Activated CD8-positive, alpha-beta memory T cell treated with anti-CD3 and anti-CD28 coated beads for 36 hours (primary cell): ENCODE measurements at regions not wholly inside any gene's neighbourhood (a gene's known extent, or its start where the extent isn't known, plus 50 kb on each side); places are given as distances from the start of the nearest gene placed in this dataset.
"Not testable (repeated sequence)": the region's sequence is repeated elsewhere in the genome, so short reads cannot be mapped to it uniquely, and the experiment has no call there.

ENCODE experiments used
- CTCF ChIA-PET: fragments of 350-600 bp; sonication (Branson Sonifier 250); formaldehyde crosslinking; loops from one replicate; lab custom pipeline; 2021; ENCODE audit warnings: antibody characterized with exemption; lab: Charles Lee
- POLR2A ChIA-PET: fragments of 350-600 bp; sonication (Branson Sonifier 250); formaldehyde crosslinking; loops from one replicate; lab custom pipeline; 2021; ENCODE audit warnings: antibody characterized with exemption; lab: Charles Lee

DNA sequence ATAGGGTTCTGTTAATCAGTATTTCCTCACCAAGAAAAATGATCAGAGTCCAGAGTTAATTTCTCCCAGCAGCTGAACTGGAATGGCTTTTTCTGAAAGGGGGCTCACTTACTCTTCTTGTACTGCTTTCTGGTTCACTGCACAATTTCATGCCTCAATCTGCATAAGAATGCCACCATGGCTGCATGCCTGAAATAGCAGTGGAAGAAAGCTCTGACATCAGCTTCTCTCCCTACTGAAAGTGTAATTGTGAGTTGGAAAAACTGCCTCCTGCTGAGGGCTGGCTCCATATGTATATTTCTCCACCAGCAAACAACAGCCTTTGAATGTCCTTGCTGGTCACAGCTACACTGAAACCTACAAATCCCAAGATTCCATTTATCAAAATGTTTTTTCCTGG, 1027.2 kb upstream of the GJE1 start:
- POLR2A ChIA-PET, result no interaction called here
- CTCF ChIA-PET, result no interaction called here

DNA sequence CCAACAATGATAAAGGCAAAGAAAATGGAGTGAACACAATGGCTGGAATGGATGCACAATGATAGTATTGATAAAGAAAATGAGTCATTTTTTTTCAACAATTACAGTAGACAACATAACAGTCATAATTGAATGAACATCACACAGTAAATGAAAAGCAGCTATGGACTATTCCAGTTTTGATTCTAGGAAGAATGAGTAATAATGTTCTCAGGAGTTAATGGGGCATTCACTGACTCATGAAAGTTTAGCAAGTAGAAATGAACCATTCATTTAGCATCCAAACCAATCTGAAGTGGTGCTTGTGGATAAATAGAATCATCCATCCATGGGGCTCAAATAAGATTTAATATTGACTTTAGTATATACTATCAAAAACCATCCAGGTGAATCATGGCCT, 1029.5 kb upstream of the GJE1 start:
- CTCF ChIA-PET, result no interaction called here
- POLR2A ChIA-PET, result no interaction called here

DNA sequence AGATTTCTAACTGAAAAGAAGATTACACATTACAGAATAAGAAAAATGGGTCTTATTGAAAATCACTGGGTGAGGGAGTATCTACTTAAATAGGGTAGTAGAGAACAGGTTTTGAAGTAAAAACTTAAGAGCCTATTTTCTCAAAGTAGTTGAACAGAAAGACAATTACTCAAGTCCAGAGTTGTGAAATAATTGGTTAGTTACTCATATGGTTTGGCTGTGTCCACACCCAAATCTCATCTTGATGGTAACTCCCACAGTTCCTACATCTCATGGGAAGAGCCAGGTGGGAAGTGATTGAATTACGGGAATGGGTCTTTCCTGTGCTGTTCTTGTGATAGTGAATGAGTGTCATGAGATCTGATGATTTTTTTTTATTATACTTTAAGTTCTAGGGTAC, 1035.3 kb upstream of the GJE1 start:
- ChIA-PET POLR2A (no interaction called here), CTCF (no interaction called here)

DNA sequence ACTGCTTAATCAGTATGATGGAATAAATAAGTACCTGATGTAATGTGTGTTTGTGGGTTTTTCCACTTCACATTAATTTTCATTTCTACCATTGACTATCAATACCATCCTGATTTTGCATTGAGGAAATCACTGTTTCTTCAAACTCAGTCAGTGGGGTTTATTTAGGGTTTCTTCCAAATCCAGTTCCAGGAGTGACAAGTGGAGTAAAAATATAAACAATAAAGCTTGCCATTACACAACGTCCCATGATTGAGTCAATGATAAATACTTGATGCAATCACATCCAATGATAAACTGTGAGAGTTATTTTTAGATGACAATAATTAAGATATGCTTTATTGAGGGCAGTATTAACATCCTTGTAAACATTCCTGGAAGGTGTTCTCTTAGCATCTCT, 1037.4 kb upstream of the GJE1 start:
- POLR2A ChIA-PET, result no interaction called here
- CTCF ChIA-PET, result no interaction called here

DNA sequence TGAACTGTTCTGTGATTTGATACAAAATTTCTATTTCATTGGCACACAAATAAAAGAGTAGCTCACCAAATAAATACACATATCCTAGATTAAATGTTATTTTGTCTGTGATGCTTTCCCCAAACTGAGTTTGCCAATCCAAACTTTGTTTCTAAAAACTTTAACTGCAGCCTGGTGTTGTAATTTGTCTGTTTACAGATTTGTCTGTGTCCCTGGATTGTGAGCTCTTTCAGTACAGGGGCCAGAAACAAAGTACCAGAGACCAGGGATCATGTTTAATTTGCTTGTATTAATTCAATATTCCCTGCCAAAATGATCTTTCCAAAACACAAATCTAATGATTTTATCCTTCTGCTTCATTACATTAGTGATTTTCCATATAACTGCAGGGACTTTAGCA, 1044.6 kb upstream of the GJE1 start:
- POLR2A ChIA-PET, result no interaction called here
- CTCF ChIA-PET, result no interaction called here

DNA sequence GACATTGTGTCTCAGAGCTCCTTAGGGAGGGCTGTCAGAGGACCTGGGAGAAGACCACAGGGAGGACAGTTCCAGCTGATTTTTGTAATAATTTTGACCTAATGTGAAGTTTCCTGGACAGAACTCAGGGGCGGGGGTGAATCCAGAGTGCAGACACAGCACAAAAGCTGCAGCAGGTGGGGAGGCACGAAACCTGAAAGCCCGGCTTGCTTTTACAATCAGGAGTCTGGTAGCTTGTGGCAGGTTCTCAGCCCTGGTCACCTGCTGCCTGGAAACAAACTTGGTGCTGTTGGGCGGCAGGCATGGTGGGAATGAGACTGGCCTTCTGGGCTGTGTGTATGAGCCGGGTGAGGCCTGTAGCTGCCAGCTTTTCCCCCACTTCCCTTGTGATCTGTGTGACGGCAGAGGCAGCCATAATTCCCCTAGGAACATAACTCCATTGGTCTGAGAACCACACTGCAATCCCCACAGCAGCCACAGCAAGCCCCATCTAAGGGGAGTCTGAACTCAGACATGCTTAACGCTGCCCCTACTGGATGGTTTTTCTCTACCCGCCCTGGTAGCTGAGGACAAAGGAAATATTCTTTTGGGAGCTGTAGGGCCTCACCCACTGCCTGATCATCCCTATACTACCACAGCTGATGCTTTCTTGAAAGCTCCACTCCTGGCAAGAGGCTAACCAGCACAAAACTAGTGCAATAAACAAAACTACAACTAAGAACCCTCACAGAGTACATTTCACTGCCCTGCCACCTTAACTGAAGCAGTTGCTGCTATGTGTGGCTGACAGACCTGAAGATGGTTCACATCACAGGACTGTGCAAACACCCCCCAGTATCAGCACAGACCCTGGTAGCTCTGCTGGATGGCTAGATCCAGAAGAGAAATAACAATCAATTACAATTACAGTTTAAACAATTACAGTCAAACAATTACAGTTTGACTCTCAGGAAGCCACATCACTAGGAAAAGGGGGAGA, 1055.1 kb upstream of the GJE1 start:
- CTCF ChIA-PET, result no interaction called here
- POLR2A ChIA-PET, result no interaction called here

DNA sequence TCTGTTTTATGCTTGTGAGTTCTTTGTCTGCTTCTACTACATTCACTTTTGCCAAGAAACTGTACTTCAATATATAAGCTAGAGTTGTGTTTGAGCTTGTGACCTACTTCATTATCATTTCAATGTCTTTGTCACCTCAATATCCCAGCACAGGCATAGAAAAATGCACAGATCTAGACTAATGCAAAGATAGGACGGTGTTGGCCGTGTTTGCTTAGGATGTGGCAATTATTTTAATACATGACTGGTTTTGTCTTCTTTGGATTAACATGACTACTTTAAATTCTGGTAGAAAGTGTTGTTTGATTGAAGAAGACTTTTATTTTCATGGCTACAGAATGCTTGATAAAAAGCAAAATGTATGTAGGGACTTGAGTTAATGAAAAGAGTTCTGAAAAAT, 1075.0 kb upstream of the GJE1 start:
- ChIA-PET POLR2A (no interaction called here), CTCF (no interaction called here)

DNA sequence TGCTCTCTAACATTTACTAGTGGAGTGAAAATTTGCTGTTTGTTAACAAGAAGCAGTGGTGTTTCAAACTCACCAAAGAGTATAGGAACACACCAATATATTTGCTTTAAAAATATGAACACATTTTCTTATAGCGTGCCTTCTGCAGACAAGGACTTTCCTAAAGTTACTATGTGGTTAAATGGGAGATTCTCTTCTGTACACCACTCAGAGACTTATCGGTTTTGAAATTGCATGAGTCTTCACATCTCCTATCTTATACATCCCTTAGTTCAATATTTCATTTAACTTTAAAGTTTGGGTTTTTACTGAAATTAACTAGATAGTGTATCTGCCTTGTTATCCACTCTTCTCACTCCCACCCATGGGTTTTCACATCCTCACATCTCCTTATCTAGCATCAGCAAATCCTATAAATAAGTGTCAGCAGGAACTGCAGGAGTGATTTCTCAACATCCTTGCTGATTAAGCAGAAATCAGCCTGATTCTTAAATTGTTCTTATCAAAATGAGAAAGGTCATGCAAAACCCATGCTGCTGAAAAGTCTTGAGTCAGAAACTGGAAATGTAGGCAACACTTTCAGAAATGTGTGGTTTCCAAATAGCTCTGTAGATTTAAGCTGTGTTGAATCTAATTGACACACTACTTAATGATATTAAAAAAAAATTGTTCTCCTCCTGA, 1075.6 kb upstream of the GJE1 start:
- POLR2A ChIA-PET, result no interaction called here
- CTCF ChIA-PET, result no interaction called here

DNA sequence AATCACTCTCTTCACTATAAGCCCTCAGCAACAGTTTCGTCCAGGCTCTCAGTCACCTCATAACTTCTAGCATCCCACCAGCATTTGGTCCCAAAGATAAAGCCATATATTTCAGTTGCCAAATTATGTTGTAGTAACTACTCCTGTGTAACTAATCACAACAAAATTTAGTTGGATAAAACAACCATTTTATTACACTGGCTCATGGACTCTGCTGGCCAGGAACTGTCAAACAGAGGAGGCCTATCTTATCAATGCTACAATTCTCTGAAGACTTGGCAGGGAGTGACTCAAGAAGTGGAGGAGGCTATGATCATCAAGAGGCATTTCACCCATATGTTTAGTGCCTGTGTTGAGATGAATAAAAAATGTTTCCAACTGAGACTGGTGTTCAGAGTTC, 1082.3 kb upstream of the GJE1 start:
- POLR2A ChIA-PET, result no interaction called here
- CTCF ChIA-PET, result no interaction called here

DNA sequence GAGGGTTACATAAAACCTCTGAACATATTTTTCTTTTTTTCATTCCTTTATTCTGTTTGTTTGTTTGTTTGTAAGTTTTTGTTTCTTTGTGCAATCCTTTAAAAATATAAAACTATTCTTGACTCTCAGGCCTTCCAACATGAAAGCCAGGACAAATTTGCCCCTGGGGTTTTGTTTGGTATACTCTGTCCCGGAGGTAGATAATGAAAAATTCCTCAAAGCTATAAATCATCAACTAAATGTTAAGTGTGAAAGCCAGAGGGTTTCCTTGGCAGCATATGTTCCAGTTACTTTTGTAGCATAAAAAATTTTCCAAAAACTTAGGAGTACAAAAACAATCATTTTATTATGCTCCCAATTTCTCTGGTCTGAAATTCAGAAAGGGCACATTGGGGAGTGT, 1084.3 kb upstream of the GJE1 start:
- CTCF ChIA-PET, result no interaction called here
- POLR2A ChIA-PET, result no interaction called here

DNA sequence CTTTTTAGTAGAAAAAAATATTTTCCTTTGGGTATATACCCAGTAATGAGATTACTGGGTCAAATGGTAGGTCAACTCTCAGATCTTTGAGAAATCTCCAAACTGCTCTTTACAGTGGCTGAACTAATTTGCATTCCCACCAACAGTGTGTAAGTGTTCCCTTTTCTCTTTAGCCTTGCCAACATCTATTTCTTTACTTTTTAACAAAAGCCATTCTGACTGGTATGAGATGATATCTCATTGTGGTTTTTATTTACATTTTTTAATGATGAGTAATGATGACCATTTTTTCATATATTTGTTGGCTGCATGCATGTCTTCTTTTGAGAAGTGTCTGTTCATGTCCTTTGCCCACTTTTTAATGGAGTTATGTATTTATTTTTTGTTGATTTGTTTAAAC, 1086.2 kb upstream of the GJE1 start:
- POLR2A ChIA-PET, CTCF ChIA-PET: not testable (repeated sequence)

DNA sequence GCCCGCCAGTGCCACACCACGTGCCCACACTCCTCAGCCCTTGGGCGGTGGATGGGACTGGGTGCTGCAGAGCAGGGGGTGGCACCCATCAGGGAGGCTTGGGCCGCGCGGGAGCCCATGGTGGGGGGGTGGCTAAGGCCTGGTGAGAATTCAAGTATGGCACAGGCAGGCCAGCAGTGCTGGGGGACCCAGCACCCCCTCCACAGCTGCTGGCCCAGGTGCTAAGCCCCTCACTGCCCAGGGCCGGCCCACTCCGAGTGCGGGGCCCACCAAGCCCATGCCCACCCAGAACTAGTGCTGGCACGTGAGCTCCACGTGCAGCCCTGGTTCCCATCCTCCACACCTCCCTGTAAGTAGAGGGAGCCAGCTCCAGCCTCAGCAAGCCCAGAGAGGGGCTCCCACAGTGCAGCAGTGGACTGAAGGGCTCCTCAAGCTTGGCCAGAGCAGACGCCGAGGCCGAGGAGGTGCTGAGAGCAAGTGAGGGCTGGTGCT, 1091.1 kb upstream of the GJE1 start:
- POLR2A ChIA-PET, result no interaction called here
- CTCF ChIA-PET, result no interaction called here

DNA sequence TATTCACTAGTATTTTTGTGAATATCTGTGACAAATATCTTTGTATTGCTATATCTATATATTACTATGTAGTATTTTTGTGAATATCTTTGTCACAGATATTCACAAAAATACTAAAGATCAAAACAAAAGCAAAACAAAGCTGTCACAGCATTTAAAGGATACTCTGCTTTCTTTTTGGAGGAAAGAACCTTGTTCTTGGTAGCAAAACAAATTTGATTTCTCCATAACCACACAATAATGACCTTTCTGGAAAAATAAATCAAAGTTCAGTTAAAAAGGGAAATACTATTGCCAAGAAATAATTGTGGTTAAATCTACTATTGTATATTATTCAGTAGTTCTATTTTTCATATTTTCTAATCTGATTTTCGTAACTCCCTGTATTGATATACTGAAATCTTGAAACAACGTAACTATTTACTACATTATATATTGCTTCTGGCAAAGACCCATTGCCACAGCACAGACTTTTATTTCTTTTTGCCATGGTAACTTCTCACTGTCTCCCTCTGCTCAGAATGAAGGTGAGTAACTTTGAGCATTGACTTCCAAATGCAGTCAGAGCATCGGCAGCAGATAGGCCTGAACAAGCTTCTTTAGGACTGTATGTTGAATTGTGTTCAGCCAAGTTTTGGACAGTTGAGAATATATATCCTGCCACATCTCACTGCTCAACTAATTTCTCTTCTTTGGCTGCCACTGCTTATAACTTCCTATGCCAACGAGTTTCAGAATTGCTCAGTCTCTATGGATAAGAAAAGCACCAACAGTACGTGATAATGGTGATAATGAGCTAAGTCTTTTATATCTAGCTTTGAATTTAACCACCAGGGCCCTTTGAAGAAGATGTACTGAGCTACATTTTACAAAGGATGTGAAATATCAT, 1097.2 kb upstream of the GJE1 start:
- ChIA-PET CTCF (no interaction called here), POLR2A (no interaction called here)

DNA sequence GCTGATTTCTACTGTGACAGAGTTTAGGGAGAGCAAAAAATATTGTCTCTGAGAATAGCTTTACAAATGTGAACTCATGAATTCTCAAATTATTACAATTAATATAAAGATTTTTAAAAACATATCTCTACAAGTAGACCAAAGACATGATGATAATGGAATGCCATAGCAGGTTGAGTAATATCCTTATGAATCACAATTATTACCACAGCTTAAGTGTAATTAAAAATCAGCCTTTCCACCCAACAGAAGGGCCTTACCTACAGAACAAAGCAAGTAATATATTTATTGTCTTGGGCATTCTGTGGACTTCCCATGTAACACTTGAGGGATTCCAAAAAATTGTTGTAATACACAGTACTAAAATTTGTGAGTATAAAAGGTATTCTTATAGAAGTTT, 1099.6 kb upstream of the GJE1 start:
- POLR2A ChIA-PET, result no interaction called here
- CTCF ChIA-PET, result no interaction called here

DNA sequence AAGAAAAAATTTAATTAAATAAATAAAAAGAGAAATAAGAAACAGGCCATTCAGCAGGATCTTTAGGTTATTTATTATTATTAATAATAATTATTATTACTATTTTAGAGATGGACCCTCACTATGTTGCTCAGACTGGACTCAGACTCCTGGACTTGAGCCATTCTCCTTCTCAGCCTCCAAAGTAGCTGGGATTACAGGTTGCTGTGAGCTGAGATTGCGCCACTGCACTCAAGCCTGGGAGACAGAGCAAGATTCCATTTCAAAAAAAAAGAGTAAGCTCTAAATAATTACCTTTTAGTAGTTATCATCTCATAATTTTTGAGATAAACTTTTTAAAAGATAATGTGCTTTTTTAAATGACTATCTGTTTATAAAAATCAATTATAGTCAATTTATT, 1102.8 kb upstream of the GJE1 start:
- ChIA-PET POLR2A (no interaction called here), CTCF (interaction anchor here (0.7 to 1.2 kb wide), 2 partner anchors 11 to 1117 kb away, joined by 3 to 4 read pairs; no protein-coding TSS in a partner anchor)

DNA sequence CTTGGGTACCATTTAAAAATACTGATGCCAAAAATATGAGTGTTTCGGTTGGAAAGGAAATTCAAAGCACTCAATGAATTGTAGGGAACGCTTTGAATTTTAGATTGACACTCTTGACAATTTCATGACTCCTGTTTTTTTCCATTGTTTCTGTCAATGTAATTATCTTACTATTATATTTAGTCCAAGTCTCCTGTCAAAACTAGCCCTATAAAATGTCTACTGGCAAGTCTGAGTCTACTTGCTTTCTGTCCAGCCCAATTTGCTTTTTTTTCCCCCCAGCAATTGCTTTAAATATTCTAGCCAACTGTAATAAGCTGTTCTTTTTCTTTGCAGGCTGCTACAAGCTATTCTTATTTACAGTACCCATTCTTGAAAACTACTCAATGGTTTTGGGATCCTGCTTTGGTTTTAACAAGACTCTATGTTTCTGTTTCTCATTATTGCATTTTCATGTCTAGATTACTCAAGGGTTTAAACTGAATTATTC, 1103.9 kb upstream of the GJE1 start:
- ChIA-PET CTCF (interaction anchor here (0.6 kb wide), 1 partner anchor 1887 kb away, joined by 4 read pairs; no protein-coding TSS in a partner anchor), POLR2A (no interaction called here)

DNA sequence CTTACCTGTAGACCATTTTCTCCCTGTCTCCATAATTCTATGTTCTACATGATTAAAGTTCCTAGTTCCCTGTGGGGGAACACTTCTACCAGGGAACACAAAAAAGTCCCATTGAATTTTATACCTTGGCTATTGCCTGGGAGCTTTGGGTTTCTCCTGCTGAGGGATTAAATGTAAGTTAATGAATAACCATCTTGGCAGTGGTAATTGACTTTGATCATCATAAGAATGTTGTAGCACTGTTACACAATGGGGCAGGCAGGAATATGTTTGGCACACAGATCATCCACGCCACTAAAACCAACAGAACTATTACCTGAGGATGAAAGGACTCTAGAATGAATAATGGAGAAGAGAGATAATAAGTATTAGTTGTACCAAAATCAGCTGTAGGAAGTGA, 1106.2 kb upstream of the GJE1 start:
- ChIA-PET POLR2A (no interaction called here), CTCF (no interaction called here)

DNA sequence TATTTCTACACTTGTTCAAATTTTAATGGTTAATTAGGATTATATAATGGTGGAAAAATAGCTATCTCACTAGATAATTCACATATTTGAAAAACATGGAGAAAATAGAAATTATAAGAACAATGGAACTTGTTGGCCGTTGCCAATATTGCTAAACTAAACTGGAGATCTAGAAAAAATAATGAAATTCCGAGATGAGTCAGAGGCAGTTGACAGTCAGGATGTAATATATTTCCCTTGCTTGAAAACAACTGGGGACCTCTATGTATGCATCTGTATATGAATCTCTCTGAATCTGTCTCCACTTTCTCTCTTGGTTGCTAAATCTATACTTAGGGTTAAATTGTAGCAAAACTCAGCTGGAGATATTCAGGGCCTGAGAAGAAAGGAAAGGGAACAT, 1108.2 kb upstream of the GJE1 start:
- CTCF ChIA-PET, result no interaction called here
- POLR2A ChIA-PET, result no interaction called here

DNA sequence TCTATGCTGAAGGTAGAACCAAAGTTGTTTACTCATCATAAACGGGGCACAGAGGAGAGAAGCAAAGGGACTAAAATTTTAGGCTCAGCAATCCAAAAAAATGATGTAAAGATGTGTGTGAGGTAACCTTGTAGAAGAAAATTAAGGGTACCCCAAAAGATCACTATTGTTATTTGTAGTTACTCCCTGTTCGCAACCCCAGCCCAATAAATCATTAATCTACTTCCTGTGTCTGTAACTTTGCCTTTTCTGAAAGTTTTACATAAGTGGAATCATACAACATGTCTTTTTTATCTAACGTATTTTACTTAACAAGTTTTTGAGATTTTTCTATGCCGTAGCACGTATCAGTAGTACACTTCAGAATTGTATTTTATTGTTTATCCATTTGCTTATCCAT, 1114.8 kb upstream of the GJE1 start:
- POLR2A ChIA-PET, result no interaction called here

DNA sequence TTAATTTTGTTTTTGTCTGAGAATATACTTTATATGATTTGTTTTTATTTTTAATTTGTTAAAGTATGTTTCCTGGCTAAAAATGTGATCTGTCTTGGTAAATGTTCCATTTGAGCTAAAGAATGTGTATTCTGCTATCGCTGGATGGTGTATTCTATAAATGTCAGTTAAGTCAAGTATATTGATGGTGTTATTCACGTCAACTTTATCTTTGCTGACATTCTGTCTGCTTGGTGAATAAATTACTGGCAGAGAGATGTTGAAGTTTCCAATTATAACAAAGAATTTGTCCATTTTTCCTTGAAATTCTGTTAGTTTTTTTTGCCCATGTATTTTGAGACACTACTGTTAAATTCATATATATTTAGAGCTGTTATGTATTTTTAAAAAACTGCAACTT, 1131.8 kb upstream of the GJE1 start:
- CTCF ChIA-PET, result no interaction called here

More for the DNA sequence above, 1114.8 kb upstream of the GJE1 start:
- CTCF ChIA-PET, result no interaction called here

More for the DNA sequence above, 1131.8 kb upstream of the GJE1 start:
- POLR2A ChIA-PET, result no interaction called here
